NCI-H446 (cell line): ENCODE measurements at regions not wholly inside any gene's neighbourhood (a gene's known extent, or its start where the extent isn't known, plus 50 kb on each side); places are given as distances from the start of the nearest gene placed in this dataset.
"Not testable (repeated sequence)": the region's sequence is repeated elsewhere in the genome, so short reads cannot be mapped to it uniquely, and the experiment has no call there.

ENCODE experiments used
- DNase-seq, 2 experiments: peaks; one replicate each; lab custom pipeline; 2025; lab: John Stamatoyannopoulos, UW

DNA sequence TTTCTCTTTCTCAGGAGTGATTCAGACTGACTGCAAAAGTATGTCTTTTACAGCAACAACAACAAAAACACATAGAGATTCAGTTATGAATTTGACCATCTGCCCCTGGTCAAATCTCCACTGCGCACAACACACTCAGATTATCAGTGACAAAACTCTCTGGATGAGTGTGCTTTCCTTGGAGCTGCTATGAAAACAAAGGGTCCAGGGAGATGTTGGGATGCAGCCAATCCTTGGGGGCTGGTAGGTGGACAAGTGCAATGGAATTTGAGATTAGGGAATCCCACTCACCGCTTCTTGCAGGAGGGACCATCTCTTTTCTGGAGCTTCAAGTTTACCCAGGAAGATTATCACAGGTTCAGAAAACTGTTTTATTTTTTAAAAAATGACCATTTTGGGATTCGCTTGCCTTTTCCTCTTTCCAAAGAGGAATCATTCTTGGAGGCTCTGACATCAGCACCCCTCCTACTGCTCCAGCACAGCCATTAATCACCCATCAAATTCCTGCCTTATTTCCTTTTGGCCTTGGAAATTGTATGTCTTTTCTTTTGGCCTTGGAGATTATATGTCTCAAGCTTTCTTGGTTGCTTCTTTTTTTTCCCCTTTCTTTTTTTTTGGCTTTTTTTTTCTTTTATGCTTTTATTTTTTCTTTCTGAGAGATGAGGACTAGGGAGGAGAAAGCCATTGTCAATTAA lies 311.8 kb downstream of the TSHZ3 start:
- DNase-seq, result no peak

GRCh38 chr19:31031455-31031854 lies 317.8 kb downstream of the TSHZ3 start:
- not testable (repeated sequence) for DNase-seq

- no peak for DNase-seq
Measured at GRCh38 chr19:31023038-31023437, 326.2 kb downstream of the TSHZ3 start.

- DNase-seq, result no peak
Measured at GRCh38 chr19:31018936-31019335, 330.3 kb downstream of the TSHZ3 start.

DNA sequence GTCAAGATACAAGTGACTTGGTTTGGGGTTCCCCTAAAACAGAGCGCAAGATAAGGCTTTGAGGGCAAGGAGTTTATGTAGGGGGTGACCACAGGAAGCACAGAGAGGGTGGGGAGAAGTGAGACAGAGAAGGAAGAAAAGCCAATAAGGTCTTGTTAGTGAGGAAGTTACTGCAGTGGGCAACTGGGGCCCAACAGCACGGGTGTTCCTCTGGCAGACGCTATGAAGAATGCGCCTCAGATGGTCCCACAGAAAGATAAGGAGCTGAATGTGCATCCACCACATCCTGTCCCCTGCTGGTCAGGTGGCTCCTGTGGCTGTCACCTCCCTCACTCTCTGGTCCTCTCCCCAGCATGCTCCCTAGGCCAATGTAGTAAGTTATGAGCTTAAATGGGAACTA lies 333.5 kb downstream of the TSHZ3 start:
- DNase-seq, result no peak

- no peak for DNase-seq
Measured at GRCh38 chr19:31014668-31015067, 334.6 kb downstream of the TSHZ3 start.

- DNase-seq, result no peak
Measured at GRCh38 chr19:31013384-31014020, 335.7 kb downstream of the TSHZ3 start.

- no peak for DNase-seq
Measured at GRCh38 chr19:31002518-31003244, 346.6 kb downstream of the TSHZ3 start.

- no peak for DNase-seq
Measured at GRCh38 chr19:31001991-31002390, 347.2 kb downstream of the TSHZ3 start.

DNA sequence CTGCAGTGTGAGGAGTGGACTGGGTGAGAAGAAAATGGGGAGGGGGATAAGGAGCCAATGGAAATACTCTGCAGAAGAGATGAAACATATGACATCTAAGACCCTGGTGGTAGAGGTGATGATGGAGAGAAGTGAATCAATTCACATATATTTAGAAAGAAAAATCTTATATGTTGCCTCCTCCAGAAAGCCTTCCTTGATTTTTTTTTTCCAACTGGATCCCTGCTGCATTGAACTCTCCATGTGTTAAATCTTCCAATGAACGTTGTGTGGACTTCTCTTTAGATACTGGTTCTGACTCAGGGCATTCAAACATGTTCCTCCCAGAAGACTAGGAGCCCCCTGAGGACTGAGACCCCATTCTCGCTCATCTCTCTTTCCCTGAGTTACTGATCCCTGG lies 348.3 kb downstream of the TSHZ3 start:
- no peak for DNase-seq

- DNase-seq, result no peak
Measured at GRCh38 chr19:30999726-31000125, 349.5 kb downstream of the TSHZ3 start.

DNA sequence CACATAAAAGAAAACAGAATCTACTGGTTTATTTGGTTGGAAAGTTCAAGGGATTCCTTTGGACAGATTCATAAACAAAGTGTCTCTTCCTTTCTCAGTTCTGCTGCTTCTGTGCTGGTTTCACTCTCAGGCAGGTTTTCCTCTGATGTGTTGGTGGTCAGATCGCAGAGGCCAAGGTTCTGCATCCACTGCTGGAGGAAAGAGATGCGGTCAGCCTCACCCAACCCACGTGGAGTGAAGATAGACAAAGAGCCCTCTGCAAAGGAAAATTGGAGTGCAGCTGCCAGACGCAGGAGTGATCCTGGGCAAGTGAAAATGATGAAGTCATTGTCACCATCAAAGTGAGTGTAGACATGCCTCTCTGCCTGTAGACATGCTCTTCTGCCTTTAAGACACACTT lies 352.0 kb downstream of the TSHZ3 start:
- no peak for DNase-seq

- no peak for DNase-seq
Measured at GRCh38 chr19:30978639-30979038, 370.6 kb downstream of the TSHZ3 start.

- DNase-seq, result no peak
Measured at GRCh38 chr19:30969591-30969990, 379.6 kb downstream of the TSHZ3 start.

GRCh38 chr19:30968841-30969399 lies 380.3 kb downstream of the TSHZ3 start:
- no peak for DNase-seq

- DNase-seq, result peak in 1 of 2 experiments; percentile 6
Measured at GRCh38 chr19:30968210-30968609, 381.0 kb downstream of the TSHZ3 start.

DNA sequence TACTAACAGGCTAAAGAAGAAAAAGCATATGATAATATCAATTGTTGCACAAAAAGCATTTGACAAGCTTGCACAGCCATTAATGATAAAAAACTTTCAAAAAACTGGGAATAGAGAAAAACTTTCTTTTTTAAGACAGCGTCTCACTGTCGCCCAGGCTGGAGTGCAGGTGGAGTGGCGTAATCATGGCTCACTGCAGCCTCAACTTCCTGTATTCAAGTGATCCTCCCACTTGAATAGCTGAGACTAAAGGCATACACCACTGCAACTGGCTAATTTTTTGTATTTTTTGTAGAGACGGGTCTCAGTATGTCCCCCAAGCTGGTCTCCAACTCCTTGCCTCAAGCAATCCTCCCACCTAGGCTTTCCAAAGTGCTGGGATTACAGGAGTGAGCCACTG lies 382.8 kb downstream of the TSHZ3 start:
- no peak for DNase-seq

GRCh38 chr19:30959011-30959410 lies 390.2 kb downstream of the TSHZ3 start:
- DNase-seq, result no peak

DNA sequence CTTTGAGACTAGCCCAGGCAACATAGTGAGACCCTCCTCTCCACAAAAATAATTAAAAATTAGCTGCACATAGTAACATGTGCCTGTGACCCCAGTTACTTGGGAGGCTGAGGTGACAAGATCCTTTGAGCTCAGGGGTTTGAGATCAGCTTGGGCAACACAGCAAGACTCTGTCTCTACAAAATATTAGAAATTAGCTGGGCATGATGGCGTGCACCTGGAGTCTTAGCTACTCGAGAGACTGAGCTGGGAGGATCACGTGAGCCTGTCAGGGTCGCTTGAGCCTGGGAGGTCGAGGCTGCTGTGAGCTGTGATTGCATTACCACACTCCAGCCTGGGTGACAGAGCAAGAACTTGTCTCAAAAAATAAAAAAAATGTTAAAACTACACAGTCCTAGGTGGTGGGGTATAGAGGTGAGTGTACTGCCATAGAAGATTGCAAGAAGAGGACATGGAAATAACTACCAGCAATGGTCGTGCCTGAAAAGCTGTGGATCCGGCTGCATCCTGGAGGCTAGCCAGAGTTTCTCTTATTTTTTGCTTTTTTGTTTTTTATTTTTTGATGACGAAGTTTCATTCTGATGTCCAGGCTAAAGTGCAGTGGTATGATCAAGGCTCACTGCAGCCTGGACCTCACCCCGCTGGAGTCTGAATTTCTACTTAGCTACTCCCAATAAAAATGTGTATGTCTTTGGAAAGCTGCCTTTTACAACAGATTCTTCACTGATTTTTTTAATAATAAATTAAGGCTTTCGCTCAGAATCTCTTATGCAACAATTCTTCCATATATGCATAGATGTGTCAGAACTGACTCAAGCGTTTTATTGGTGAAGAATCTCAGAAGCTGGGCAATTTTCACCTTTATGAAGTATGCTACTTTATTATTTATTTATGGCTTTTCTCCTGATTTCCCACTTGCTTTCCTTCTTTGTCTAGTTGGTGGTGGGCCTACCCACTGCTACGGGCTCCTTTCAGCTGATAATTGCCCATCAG lies 393.8 kb downstream of the TSHZ3 start:
- no peak for DNase-seq

- DNase-seq, result not testable (repeated sequence)
Measured at GRCh38 chr19:30944276-30944932, 404.8 kb downstream of the TSHZ3 start.
